IMR-90 (cell line): ENCODE measurements at regions not wholly inside any gene's neighbourhood (a gene's known extent, or its start where the extent isn't known, plus 50 kb on each side); places are given as distances from the start of the nearest gene placed in this dataset.

ENCODE experiments used
- ATAC-seq: fragments of 200-7000 bp; cut with Tn5 transposase; 2 replicates; pipeline ENCODE4 v1.9.1; 2020; ENCODE audit warnings: low read depth, mild to moderate bottlenecking, moderate library complexity
- BruUV-seq: library from RNA; stranded (reverse); fragments of 400-500 nt; replicated peaks from 2 replicates; lab custom pipeline; 2021; lab: Mats Ljungman, UMichigan
- CTCF ChIA-PET: fragments of 300-600 bp; formaldehyde crosslinking; extraction: SDS; loops from one replicate; lab custom pipeline; 2021; ENCODE audit warnings: antibody characterized with exemption; lab: Yijun Ruan, JAX
- POLR2A ChIA-PET: fragments of 300-600 bp; sonication (Branson Sonifier 250); formaldehyde crosslinking; loops from one replicate; lab custom pipeline; 2022; ENCODE audit warnings: antibody characterized with exemption; ENCODE audit not compliant: unreplicated experiment; lab: Charles Lee
- DNase-seq: peaks from one replicate; pipeline ENCODE4 v3.0.0; 2013
- H2AFZ ChIP-seq: replicated peaks from 2 replicates; pipeline ENCODE3; 2013; ENCODE audit warnings: low read length, mild to moderate bottlenecking; ENCODE audit not compliant: poor library complexity
- H2AK5ac ChIP-seq: 2 replicates; pipeline ENCODE4 v1.6.1; 2013; ENCODE audit warnings: low read depth, low read length, inconsistent platforms
- H2AK9ac ChIP-seq: replicated peaks from 2 replicates; pipeline ENCODE3; 2013; ENCODE audit warnings: mild to moderate bottlenecking, low read depth, low read length, moderate library complexity; ENCODE audit not compliant: poor library complexity
- H2BK120ac ChIP-seq: 2 replicates; pipeline ENCODE4 v1.6.1; 2013; ENCODE audit warnings: low read depth, low read length, inconsistent platforms
- H2BK15ac ChIP-seq: 3 replicates; pipeline ENCODE4 v1.6.1; 2013; ENCODE audit warnings: low read depth, low read length, inconsistent platforms
- H2BK20ac ChIP-seq: 2 replicates; pipeline ENCODE4 v1.6.1; 2013; ENCODE audit warnings: low read depth, mild to moderate bottlenecking, inconsistent platforms, low read length, moderate library complexity
- H2BK5ac ChIP-seq: 2 replicates; pipeline ENCODE4 v1.6.1; 2013; ENCODE audit warnings: mild to moderate bottlenecking, low read depth, low read length, inconsistent platforms; ENCODE audit not compliant: poor library complexity, severe bottlenecking
- H3K14ac ChIP-seq: replicated peaks from 2 replicates; pipeline ENCODE4 v1.6.1; 2013; ENCODE audit warnings: low read depth, low read length, inconsistent platforms
- H3K18ac ChIP-seq: 2 replicates; pipeline ENCODE4 v1.6.1; 2013; ENCODE audit warnings: low read depth, low read length, control low read depth
- H3K23ac ChIP-seq: 2 replicates; pipeline ENCODE4 v1.6.1; 2013; ENCODE audit warnings: low read depth, low read length, inconsistent platforms
- H3K27ac ChIP-seq: 2 replicates; pipeline ENCODE4 v1.5.1; 2013; ENCODE audit warnings: mild to moderate bottlenecking, control low read depth, low read length; ENCODE audit not compliant: insufficient read depth
- H3K27me3 ChIP-seq: 2 replicates; pipeline ENCODE4 v1.6.1; 2013; ENCODE audit warnings: low read length; ENCODE audit not compliant: control insufficient read depth, insufficient read depth
- H3K36me3 ChIP-seq: 2 replicates; pipeline ENCODE4 v1.6.1; 2013; ENCODE audit warnings: low read length, mixed read lengths; ENCODE audit not compliant: control insufficient read depth, insufficient read depth
- H3K4ac ChIP-seq: 2 replicates; pipeline ENCODE4 v1.6.1; 2013; ENCODE audit warnings: low read depth, low read length, inconsistent platforms
- H3K4me1 ChIP-seq: 2 replicates; pipeline ENCODE4 v1.6.1; 2013; ENCODE audit warnings: low read length, mixed read lengths; ENCODE audit not compliant: control insufficient read depth, insufficient read depth
- H3K4me2 ChIP-seq: 2 replicates; pipeline ENCODE4 v1.6.1; 2013; ENCODE audit warnings: low read depth, mild to moderate bottlenecking, control low read depth, low read length, moderate library complexity
- H3K4me3 ChIP-seq: 2 replicates; pipeline ENCODE4 v1.5.1; 2013; ENCODE audit warnings: low read depth, mild to moderate bottlenecking, control low read depth, low read length, moderate library complexity; ENCODE audit not compliant: insufficient read depth
- H3K56ac ChIP-seq: 2 replicates; pipeline ENCODE4 v1.6.1; 2013; ENCODE audit warnings: low read length, inconsistent platforms; ENCODE audit not compliant: insufficient read depth; ENCODE audit errors: extremely low read depth
- H3K79me1 ChIP-seq, 2 experiments: 2 replicates each; pipeline ENCODE4 v1.6.1; 2013; ENCODE audit warnings: low read length in 2 of 2, inconsistent platforms in 1 of 2, low read depth in 1 of 2
- H3K9ac ChIP-seq: 2 replicates; pipeline ENCODE4 v1.6.1; 2013; ENCODE audit warnings: low read depth, low read length, control low read depth
- H3K9me1 ChIP-seq: 2 replicates; pipeline ENCODE4 v1.6.1; 2013; ENCODE audit warnings: low read length, inconsistent platforms; ENCODE audit not compliant: insufficient read depth
- H3K9me3 ChIP-seq: 2 replicates; pipeline ENCODE4 v1.6.1; 2013; ENCODE audit warnings: low read length; ENCODE audit not compliant: control insufficient read depth, insufficient read depth
- H4K20me1 ChIP-seq: 2 replicates; pipeline ENCODE4 v1.6.1; 2013; ENCODE audit warnings: low read length, inconsistent platforms; ENCODE audit not compliant: insufficient read depth
- H4K5ac ChIP-seq: 2 replicates; pipeline ENCODE4 v1.6.1; 2013; ENCODE audit warnings: mild to moderate bottlenecking, low read depth, low read length, control low read depth
- H4K8ac ChIP-seq, 2 experiments: 2 replicates each; pipeline ENCODE4 v1.6.1; 2013; ENCODE audit warnings: low read depth in 2 of 2, low read length in 2 of 2, control low read depth in 1 of 2, inconsistent platforms in 1 of 2
- H4K91ac ChIP-seq: 2 replicates; pipeline ENCODE4 v1.6.1; 2013; ENCODE audit warnings: low read depth, low read length, inconsistent platforms; ENCODE audit not compliant: insufficient read depth
- BHLHE40 ChIP-seq: fragments of 150-350 bp; IDR thresholded peaks from 2 replicates; pipeline ENCODE4 v1.6.1; 2016; ENCODE audit warnings: mild to moderate bottlenecking, low read depth, low read length
- CEBPB ChIP-seq: IDR thresholded peaks from 2 replicates; pipeline ENCODE4 v1.6.1; 2012; ENCODE audit warnings: low read depth, low read length, improper control_type of control experiment
- CHD1 ChIP-seq: IDR thresholded peaks from 2 replicates; pipeline ENCODE4 v1.6.1; 2012; ENCODE audit warnings: low read depth, low read length, improper control_type of control experiment
- FOS ChIP-seq: fragments of 150-350 bp; IDR thresholded peaks from 2 replicates; pipeline ENCODE4 v1.6.1; 2016; ENCODE audit warnings: low read depth, low read length
- MAFK ChIP-seq: IDR thresholded peaks from 2 replicates; pipeline ENCODE4 v1.6.1; 2012; ENCODE audit warnings: low read depth, low read length, improper control_type of control experiment
- MAZ ChIP-seq: IDR thresholded peaks from 2 replicates; pipeline ENCODE4 v1.6.1; 2012; ENCODE audit warnings: low read depth, mild to moderate bottlenecking, low read length, improper control_type of control experiment, moderate library complexity, borderline replicate concordance
- MXI1 ChIP-seq: IDR thresholded peaks from 2 replicates; pipeline ENCODE4 v1.6.1; 2012; ENCODE audit warnings: low read depth, mild to moderate bottlenecking, low read length, moderate library complexity, borderline replicate concordance
- NFE2L2 ChIP-seq: fragments of 150-350 bp; IDR thresholded peaks from 2 replicates; pipeline ENCODE4 v1.6.1; 2016; ENCODE audit warnings: low read depth, mild to moderate bottlenecking, low read length
- POLR2A ChIP-seq: IDR thresholded peaks from 2 replicates; pipeline ENCODE4 v1.6.1; 2012; ENCODE audit warnings: mild to moderate bottlenecking, low read depth, low read length
- RAD21 ChIP-seq: IDR thresholded peaks from 2 replicates; pipeline ENCODE4 v1.6.1; 2012; ENCODE audit warnings: low read length, improper control_type of control experiment
- RCOR1 ChIP-seq: IDR thresholded peaks from 2 replicates; pipeline ENCODE4 v1.6.1; 2012; ENCODE audit warnings: mild to moderate bottlenecking, low read length, improper control_type of control experiment; ENCODE audit not compliant: insufficient replicate concordance
- RFX5 ChIP-seq: IDR thresholded peaks from 2 replicates; pipeline ENCODE4 v1.8.0; 2012; ENCODE audit warnings: low read depth, mild to moderate bottlenecking, low read length, moderate library complexity
- SMC3 ChIP-seq: fragments of 150-350 bp; IDR thresholded peaks from 2 replicates; pipeline ENCODE4 v1.6.1; 2016; ENCODE audit warnings: low read depth, mild to moderate bottlenecking, antibody characterized with exemption, low read length, moderate library complexity
- WGBS, 2 experiments: methylation state at CpG; one replicate each; pipeline versions ENCODE4 v1.1.5 to v1.1.7; 2013; ENCODE audit warnings: missing lambda C conversion rate in 2 of 2; ENCODE audit not compliant: insufficient read length in 1 of 2; ENCODE audit errors: extremely low coverage in 2 of 2; 5-methylcytosine and 5-hydroxymethylcytosine counted together
- dilution Hi-C: fragments of 300-500 bp; cut with HindIII; formaldehyde crosslinking; loops from one replicate; pipeline ENCODE4 v1.14.3; 2018; ENCODE audit warnings: low sequenced_read_pairs; ENCODE audit not compliant: unreplicated experiment
- in situ Hi-C: fragments of 300-500 bp; cut with MboI; formaldehyde crosslinking; loops from 3 replicates; pipeline ENCODE4 v1.14.3; 2019; ENCODE audit warnings: low sequenced_read_pairs, inconsistent platforms, mixed read lengths
- intact Hi-C: fragments of 100-400 bp; cut with micrococcal nuclease; formaldehyde crosslinking; loops from 2 replicates; pipeline ENCODE4 v1.10.0; 2022
- TF ChIP-seq, protein P1 (sequence below): conservative IDR thresholded peaks from 2 replicates; pipeline ENCODE4 v1.5.1; 2012; ENCODE audit warnings: mild to moderate bottlenecking, low read depth, low read length, improper control_type of control experiment
- TF ChIP-seq, protein P2 (sequence below): fragments of 150-350 bp; IDR thresholded peaks from 2 replicates; pipeline ENCODE4 v1.6.1; 2016; ENCODE audit warnings: low read depth, mild to moderate bottlenecking, low read length, moderate library complexity, borderline replicate concordance
- TF ChIP-seq, protein P3 (sequence below): fragments of 150-350 bp; IDR thresholded peaks from 2 replicates; pipeline ENCODE4 v1.6.1; 2017; ENCODE audit warnings: mild to moderate bottlenecking, antibody characterized with exemption, low read length, low read depth

DNA sequence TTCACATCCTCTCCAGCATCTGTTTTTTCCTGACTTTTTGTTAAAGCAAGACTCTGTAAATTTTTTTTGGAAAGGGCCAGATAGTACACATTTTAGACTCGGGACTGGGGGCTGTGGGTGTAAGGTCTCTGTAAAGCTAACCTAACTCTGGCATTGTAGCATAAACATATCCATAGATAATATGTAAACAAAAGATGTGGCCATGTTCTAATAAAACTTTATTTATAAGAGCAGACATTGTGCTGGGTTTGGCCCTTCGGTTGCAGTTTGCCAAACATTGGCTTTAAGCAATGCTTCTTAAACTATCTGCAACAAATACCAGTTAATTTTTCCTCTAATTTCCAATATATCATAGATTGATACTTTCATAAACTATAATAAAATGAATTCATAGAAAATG is 605.2 kb downstream of the EBF1 start:
- H2AK5ac ChIP-seq, result no peak overlapping the region
- no peak overlapping the region for H3K23ac ChIP-seq
- no peak overlapping the region for H2AFZ ChIP-seq
- no peaks in the 10 kb centered on the region for H3K36me3 ChIP-seq
- ChIA-PET CTCF (no interaction called here), POLR2A (no interaction called here)
- no peak overlapping the region for H2BK20ac ChIP-seq
- WGBS, 2 experiments, result no CpG with 5 or more reads among the region's 2 CpGs
- H2BK15ac ChIP-seq, result no peak overlapping the region
- DNase-seq (no peak), ATAC-seq (no peak)
- H2BK120ac ChIP-seq, result no peak overlapping the region
- H3K27ac ChIP-seq, result no peak overlapping the region
- H3K14ac ChIP-seq, result no peak overlapping the region
- H3K4ac ChIP-seq, result no peak overlapping the region
- no peaks in the 10 kb centered on the region for H3K4me1 ChIP-seq
- dilution Hi-C loops, result no loop called here
- H3K56ac ChIP-seq, result no peak overlapping the region
- no TSS peak for BruUV-seq
- no peaks in the 10 kb centered on the region for H3K9me1 ChIP-seq
- no peak overlapping the region for H4K8ac ChIP-seq
- H2BK5ac ChIP-seq, result no peak overlapping the region
- no peak overlapping the region for H4K91ac ChIP-seq
- H4K20me1 ChIP-seq, result no peaks in the 10 kb centered on the region
- no peak overlapping the region for H3K9ac ChIP-seq
- H3K4me3 ChIP-seq, result no peak overlapping the region
- H3K9me3 ChIP-seq, result no peaks in the 10 kb centered on the region
- no peak overlapping the region for H3K18ac ChIP-seq
- H3K27me3 ChIP-seq, result no peaks in the 10 kb centered on the region
- H3K79me1 ChIP-seq, result no peaks in the 10 kb centered on the region
- intact Hi-C loops, result no loop called here
- TF ChIP-seq RFX5, result no peak
- TF ChIP-seq, protein P1, sequence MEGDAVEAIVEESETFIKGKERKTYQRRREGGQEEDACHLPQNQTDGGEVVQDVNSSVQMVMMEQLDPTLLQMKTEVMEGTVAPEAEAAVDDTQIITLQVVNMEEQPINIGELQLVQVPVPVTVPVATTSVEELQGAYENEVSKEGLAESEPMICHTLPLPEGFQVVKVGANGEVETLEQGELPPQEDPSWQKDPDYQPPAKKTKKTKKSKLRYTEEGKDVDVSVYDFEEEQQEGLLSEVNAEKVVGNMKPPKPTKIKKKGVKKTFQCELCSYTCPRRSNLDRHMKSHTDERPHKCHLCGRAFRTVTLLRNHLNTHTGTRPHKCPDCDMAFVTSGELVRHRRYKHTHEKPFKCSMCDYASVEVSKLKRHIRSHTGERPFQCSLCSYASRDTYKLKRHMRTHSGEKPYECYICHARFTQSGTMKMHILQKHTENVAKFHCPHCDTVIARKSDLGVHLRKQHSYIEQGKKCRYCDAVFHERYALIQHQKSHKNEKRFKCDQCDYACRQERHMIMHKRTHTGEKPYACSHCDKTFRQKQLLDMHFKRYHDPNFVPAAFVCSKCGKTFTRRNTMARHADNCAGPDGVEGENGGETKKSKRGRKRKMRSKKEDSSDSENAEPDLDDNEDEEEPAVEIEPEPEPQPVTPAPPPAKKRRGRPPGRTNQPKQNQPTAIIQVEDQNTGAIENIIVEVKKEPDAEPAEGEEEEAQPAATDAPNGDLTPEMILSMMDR, result no peak
- no peak for TF ChIP-seq MAFK
- TF ChIP-seq RAD21, result no peak
- TF ChIP-seq CHD1, result no peak
- no peak for TF ChIP-seq NFE2L2
- TF ChIP-seq, protein P2, sequence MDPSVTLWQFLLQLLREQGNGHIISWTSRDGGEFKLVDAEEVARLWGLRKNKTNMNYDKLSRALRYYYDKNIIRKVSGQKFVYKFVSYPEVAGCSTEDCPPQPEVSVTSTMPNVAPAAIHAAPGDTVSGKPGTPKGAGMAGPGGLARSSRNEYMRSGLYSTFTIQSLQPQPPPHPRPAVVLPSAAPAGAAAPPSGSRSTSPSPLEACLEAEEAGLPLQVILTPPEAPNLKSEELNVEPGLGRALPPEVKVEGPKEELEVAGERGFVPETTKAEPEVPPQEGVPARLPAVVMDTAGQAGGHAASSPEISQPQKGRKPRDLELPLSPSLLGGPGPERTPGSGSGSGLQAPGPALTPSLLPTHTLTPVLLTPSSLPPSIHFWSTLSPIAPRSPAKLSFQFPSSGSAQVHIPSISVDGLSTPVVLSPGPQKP, result no peak
- TF ChIP-seq CEBPB, result no peak
- TF ChIP-seq POLR2A, result no peak
- no peak for TF ChIP-seq SMC3
- TF ChIP-seq BHLHE40, result no peak
- TF ChIP-seq FOS, result no peak
- TF ChIP-seq RCOR1, result no peak
- no peak for TF ChIP-seq MAZ
- TF ChIP-seq, protein P3, sequence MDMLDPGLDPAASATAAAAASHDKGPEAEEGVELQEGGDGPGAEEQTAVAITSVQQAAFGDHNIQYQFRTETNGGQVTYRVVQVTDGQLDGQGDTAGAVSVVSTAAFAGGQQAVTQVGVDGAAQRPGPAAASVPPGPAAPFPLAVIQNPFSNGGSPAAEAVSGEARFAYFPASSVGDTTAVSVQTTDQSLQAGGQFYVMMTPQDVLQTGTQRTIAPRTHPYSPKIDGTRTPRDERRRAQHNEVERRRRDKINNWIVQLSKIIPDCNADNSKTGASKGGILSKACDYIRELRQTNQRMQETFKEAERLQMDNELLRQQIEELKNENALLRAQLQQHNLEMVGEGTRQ, result no peak
- no peak for TF ChIP-seq MXI1
- no peak overlapping the region for H3K4me2 ChIP-seq
- H2AK9ac ChIP-seq, result no peak overlapping the region
- in situ Hi-C loops, result no loop called here
- H4K5ac ChIP-seq, result no peak overlapping the region
